DOHH2 (cell line): ENCODE measurements at regions not wholly inside any gene's neighbourhood (a gene's known extent, or its start where the extent isn't known, plus 50 kb on each side); places are given as distances from the start of the nearest gene placed in this dataset.

Source experiments
- H3F3A ChIP-seq: fragments of 200-600 bp; sonication (generic), shearing (Covaris generic); 2 replicates; pipeline ENCODE4 v1.6.0; 2016; ENCODE audit warnings: antibody characterized with exemption, mild to moderate bottlenecking; ENCODE audit not compliant: control insufficient read depth, insufficient read depth
- H3K27ac ChIP-seq: fragments of 200-600 bp; sonication (generic); 2 replicates; pipeline ENCODE4 v1.5.1; 2014; ENCODE audit warnings: low read depth, mild to moderate bottlenecking, low read length, moderate library complexity
- H3K27me3 ChIP-seq: fragments of 200-600 bp; sonication (generic); 2 replicates; pipeline ENCODE4 v1.6.1; 2014; ENCODE audit warnings: mild to moderate bottlenecking, low read length, mixed read lengths; ENCODE audit not compliant: control insufficient read depth
- H3K36me3 ChIP-seq: fragments of 200-600 bp; sonication (generic); 2 replicates; pipeline ENCODE4 v1.6.1; 2014; ENCODE audit warnings: mild to moderate bottlenecking, low read length, moderate library complexity, mixed read lengths; ENCODE audit not compliant: control insufficient read depth
- H3K4me1 ChIP-seq: fragments of 200-600 bp; sonication (generic); 2 replicates; pipeline ENCODE4 v1.6.1; 2014; ENCODE audit warnings: mild to moderate bottlenecking, low read length, mixed read lengths; ENCODE audit not compliant: control insufficient read depth
- H3K4me2 ChIP-seq: fragments of 200-600 bp; sonication (generic); 2 replicates; pipeline ENCODE4 v1.6.0; 2014; ENCODE audit warnings: mild to moderate bottlenecking, low read length, moderate library complexity
- H3K4me3 ChIP-seq: fragments of 200-600 bp; sonication (generic); 2 replicates; pipeline ENCODE4 v1.5.1; 2014; ENCODE audit warnings: mild to moderate bottlenecking, low read length, mixed read lengths
- H3K79me2 ChIP-seq: fragments of 200-600 bp; sonication (generic); 2 replicates; pipeline ENCODE4 v1.6.1; 2014; ENCODE audit warnings: mild to moderate bottlenecking, low read length, mixed read lengths; ENCODE audit not compliant: control insufficient read depth
- H3K9me2 ChIP-seq: fragments of 200-600 bp; sonication (generic); replicated peaks from 2 replicates; pipeline ENCODE4 v1.6.1; 2014; ENCODE audit warnings: mild to moderate bottlenecking, low read length, mixed read lengths; ENCODE audit not compliant: control insufficient read depth
- H3K9me3 ChIP-seq: fragments of 200-600 bp; sonication (generic); 2 replicates; pipeline ENCODE4 v1.6.1; 2014; ENCODE audit warnings: antibody characterized with exemption, low read length, mixed read lengths; ENCODE audit not compliant: control insufficient read depth, insufficient read depth
- H4K20me1 ChIP-seq: fragments of 200-600 bp; sonication (generic); 2 replicates; pipeline ENCODE4 v1.6.0; 2014; ENCODE audit warnings: low read depth, mild to moderate bottlenecking, antibody characterized with exemption, low read length, moderate library complexity; ENCODE audit not compliant: control insufficient read depth, insufficient read depth
- CTCF ChIP-seq: fragments of 200-600 bp; sonication (generic); IDR thresholded peaks from one replicate; pipeline ENCODE4 v1.5.1; 2014; ENCODE audit warnings: antibody characterized with exemption, mild to moderate bottlenecking, low read depth, low read length; ENCODE audit not compliant: poor library complexity, severe bottlenecking
- EZH2phosphoT487 ChIP-seq: fragments of 200-600 bp; sonication (generic); IDR thresholded peaks from 2 replicates; pipeline ENCODE4 v1.6.1; 2017; ENCODE audit warnings: borderline replicate concordance, mild to moderate bottlenecking, antibody characterized with exemption, low read length, moderate library complexity, mixed read lengths

- Histone ChIP-seq H3K9me3 (no peaks in the 10 kb centered on the region), H3K4me3 (no peak overlapping the region), H3K9me2 (no peaks in the 10 kb centered on the region), H3K4me1 (no peaks in the 10 kb centered on the region), H3K4me2 (no peak overlapping the region), H3K27me3 (no peaks in the 10 kb centered on the region), H3K27ac (no peak overlapping the region), H4K20me1 (no peaks in the 10 kb centered on the region), H3K79me2 (no peaks in the 10 kb centered on the region), H3K36me3 (no peaks in the 10 kb centered on the region), H3F3A (no peaks in the 10 kb centered on the region)
- no peak for TF ChIP-seq EZH2phosphoT487
- no peak for TF ChIP-seq CTCF
Observed at GRCh38 chr1:57860325-57860724, 436.5 kb upstream of the DAB1 start.

GRCh38 chr1:57858740-57859139 lies 434.9 kb upstream of the DAB1 start:
- no peak overlapping the region for H3K4me3 ChIP-seq
- no peak overlapping the region for H3K4me2 ChIP-seq
- no peak overlapping the region for H3K27ac ChIP-seq
- no peaks in the 10 kb centered on the region for H3K9me3 ChIP-seq
- no peaks in the 10 kb centered on the region for H3K9me2 ChIP-seq
- H3K4me1 ChIP-seq = no peaks in the 10 kb centered on the region
- no peaks in the 10 kb centered on the region for H3K79me2 ChIP-seq
- H3K27me3 ChIP-seq = no peaks in the 10 kb centered on the region
- no peaks in the 10 kb centered on the region for H3K36me3 ChIP-seq
- no peaks in the 10 kb centered on the region for H4K20me1 ChIP-seq
- TF ChIP-seq CTCF = no peak
- no peak for TF ChIP-seq EZH2phosphoT487
- H3F3A ChIP-seq = no peaks in the 10 kb centered on the region

- TF ChIP-seq EZH2phosphoT487 = no peak
- no peak for TF ChIP-seq CTCF
- no peaks in the 10 kb centered on the region for H3F3A ChIP-seq
Observed at GRCh38 chr1:57857809-57858208, 433.9 kb upstream of the DAB1 start.

GRCh38 chr1:57854436-57854835 lies 430.6 kb upstream of the DAB1 start:
- H3K4me2 ChIP-seq = no peak overlapping the region
- no peak for TF ChIP-seq EZH2phosphoT487
- no peak for TF ChIP-seq CTCF
- H3F3A ChIP-seq = no peaks in the 10 kb centered on the region
- no peaks in the 10 kb centered on the region for H4K20me1 ChIP-seq
- no peaks in the 10 kb centered on the region for H3K9me2 ChIP-seq
- H3K79me2 ChIP-seq = no peaks in the 10 kb centered on the region
- no peaks in the 10 kb centered on the region for H3K4me1 ChIP-seq
- no peaks in the 10 kb centered on the region for H3K9me3 ChIP-seq
- no peak overlapping the region for H3K4me3 ChIP-seq
- no peaks in the 10 kb centered on the region for H3K36me3 ChIP-seq
- no peak overlapping the region for H3K27ac ChIP-seq
- H3K27me3 ChIP-seq = no peaks in the 10 kb centered on the region

More at GRCh38 chr1:57857809-57858208, 433.9 kb upstream of the DAB1 start:
- Histone ChIP-seq H3K4me2 (no peak overlapping the region), H3K4me3 (no peak overlapping the region), H3K27me3 (no peaks in the 10 kb centered on the region), H3K4me1 (no peaks in the 10 kb centered on the region), H3K79me2 (no peaks in the 10 kb centered on the region), H3K27ac (no peak overlapping the region), H4K20me1 (no peaks in the 10 kb centered on the region), H3K36me3 (no peaks in the 10 kb centered on the region), H3K9me2 (no peaks in the 10 kb centered on the region), H3K9me3 (no peaks in the 10 kb centered on the region)
